H1 (cell line): ENCODE measurements at regions not wholly inside any gene's neighbourhood (a gene's known extent, or its start where the extent isn't known, plus 50 kb on each side); places are given as distances from the start of the nearest gene placed in this dataset.

Source experiments
- CTCF ChIA-PET: fragments of 300-600 bp; sonication (Branson Sonifier 250); formaldehyde crosslinking; loops from one replicate; lab custom pipeline; 2021; ENCODE audit not compliant: partially characterized antibody; lab: Charles Lee
- POLR2A ChIA-PET: fragments of 300-600 bp; sonication (Branson Sonifier 250); formaldehyde crosslinking; loops from one replicate; lab custom pipeline; 2021; ENCODE audit warnings: inconsistent platforms; ENCODE audit not compliant: partially characterized antibody; lab: Charles Lee
- DNase-seq, 2 experiments: peaks; one replicate each; pipeline versions ENCODE4 v3.0.0 to v3.0.0-alpha.2; 2010 to 2022; ENCODE audit warnings: low spot score in 2 of 2, low read depth in 1 of 2, mixed read lengths in 1 of 2
- FAIRE-seq: peaks from 2 replicates; lab custom pipeline; 2011; peaks lifted over from hg19 to GRCh38; lab: Jason Lieb, UNC
- H2AFZ ChIP-seq: 2 replicates; pipeline ENCODE4 v1.8.1; 2012; ENCODE audit warnings: low read length, inconsistent platforms
- H2AK5ac ChIP-seq: 2 replicates; pipeline ENCODE4 v1.6.1; 2013; ENCODE audit warnings: low read depth, low read length
- H2BK120ac ChIP-seq: replicated peaks from 2 replicates; pipeline ENCODE3; 2013; ENCODE audit warnings: low read depth, low read length, inconsistent platforms
- H2BK12ac ChIP-seq: 2 replicates; pipeline ENCODE4 v1.6.1; 2013; ENCODE audit warnings: low read depth, low read length
- H2BK15ac ChIP-seq: 2 replicates; pipeline ENCODE4 v1.6.1; 2013; ENCODE audit warnings: low read length
- H2BK20ac ChIP-seq: 2 replicates; pipeline ENCODE4 v1.6.1; 2013; ENCODE audit warnings: low read length
- H2BK5ac ChIP-seq: 2 replicates; pipeline ENCODE4 v1.6.1; 2013; ENCODE audit warnings: low read depth, low read length
- H3K14ac ChIP-seq: 2 replicates; pipeline ENCODE4 v1.6.1; 2013; ENCODE audit warnings: inconsistent platforms; ENCODE audit not compliant: insufficient read length
- H3K18ac ChIP-seq: 2 replicates; pipeline ENCODE4 v1.6.1; 2013; ENCODE audit warnings: low read length; ENCODE audit errors: extremely low read depth
- H3K23ac ChIP-seq: 2 replicates; pipeline ENCODE4 v1.6.1; 2013; ENCODE audit warnings: inconsistent platforms; ENCODE audit not compliant: insufficient read length
- H3K23me2 ChIP-seq: 2 replicates; pipeline ENCODE4 v1.6.1; 2013; ENCODE audit warnings: low read depth, low read length
- H3K27ac ChIP-seq: 2 replicates; pipeline ENCODE4 v1.6.1; 2011; ENCODE audit warnings: low read depth, low read length, inconsistent platforms
- H3K27me3 ChIP-seq, 4 experiments: replicated peaks in 1 of 4; 1 replicate in 1 of 4; 2 replicates in 3 of 4; pipeline versions ENCODE4 v1.6.1 to v1.8.1; 2011 to 2013; ENCODE audit warnings: low read length in 3 of 4, mild to moderate bottlenecking in 3 of 4, inconsistent platforms in 2 of 4, mixed read lengths in 2 of 4, moderate library complexity in 1 of 4; ENCODE audit not compliant: control insufficient read depth in 3 of 4, insufficient read depth in 3 of 4; ENCODE audit errors: extremely low read depth in 1 of 4
- H3K36me3 ChIP-seq, 4 experiments: 2 replicates each; pipeline versions ENCODE4 v1.6.1 to v1.8.1; 2011 to 2013; ENCODE audit warnings: mild to moderate bottlenecking in 4 of 4, low read length in 3 of 4, moderate library complexity in 2 of 4, control low read depth in 1 of 4, inconsistent platforms in 1 of 4; ENCODE audit not compliant: insufficient read depth in 4 of 4, control insufficient read depth in 2 of 4
- H3K4ac ChIP-seq: replicated peaks from 2 replicates; pipeline ENCODE3; 2013; ENCODE audit warnings: low read length, low read depth, mixed read lengths, inconsistent platforms; ENCODE audit not compliant: insufficient read length
- H3K4me1 ChIP-seq, 4 experiments: replicated peaks in 1 of 4; 1 replicate in 1 of 4; 2 replicates in 3 of 4; pipeline versions ENCODE4 v1.6.1 to v1.8.1; 2011 to 2013; ENCODE audit warnings: low read length in 3 of 4, inconsistent platforms in 2 of 4, mixed read lengths in 1 of 4; ENCODE audit not compliant: insufficient read depth in 4 of 4, control insufficient read depth in 3 of 4
- H3K4me2 ChIP-seq, 2 experiments: 2 replicates each; pipeline versions ENCODE4 v1.6.1 to v1.8.1; 2011 to 2013; ENCODE audit warnings: low read depth in 2 of 2, low read length in 2 of 2, control low read depth in 1 of 2, inconsistent platforms in 1 of 2, mild to moderate bottlenecking in 1 of 2; ENCODE audit not compliant: insufficient read depth in 1 of 2
- H3K4me3 ChIP-seq, 4 experiments: fragments of 200-600, 300-600 bp in 1 of 4; sonication (generic), shearing (Covaris generic), sonication (Bioruptor Twin) in 1 of 4; 2 replicates each; pipeline versions ENCODE4 v1.5.1 to v1.8.1; 2011 to 2016; ENCODE audit warnings: low read length in 4 of 4, low read depth in 3 of 4, control low read depth in 2 of 4, inconsistent platforms in 2 of 4, mild to moderate bottlenecking in 2 of 4, mixed read lengths in 1 of 4, moderate library complexity in 1 of 4; ENCODE audit not compliant: insufficient read depth in 2 of 4; ENCODE audit errors: extremely low read depth in 1 of 4
- H3K56ac ChIP-seq: replicated peaks from 2 replicates; pipeline ENCODE3; 2013; ENCODE audit warnings: low read depth, mild to moderate bottlenecking, mixed read lengths, low read length, inconsistent platforms; ENCODE audit not compliant: insufficient read length
- H3K79me1 ChIP-seq: 2 replicates; pipeline ENCODE4 v1.6.1; 2013; ENCODE audit warnings: low read depth, low read length, control low read depth
- H3K79me2 ChIP-seq, 2 experiments: 2 replicates each; pipeline versions ENCODE4 v1.6.1 to v1.8.1; 2012 to 2013; ENCODE audit warnings: low read length in 2 of 2, mild to moderate bottlenecking in 2 of 2, inconsistent platforms in 1 of 2; ENCODE audit not compliant: insufficient read depth in 2 of 2, control insufficient read depth in 1 of 2
- H3K9ac ChIP-seq, 4 experiments: replicated peaks in 1 of 4; 1 replicate in 1 of 4; 2 replicates in 3 of 4; pipeline versions ENCODE4 v1.6.1 to v1.8.1; 2011 to 2013; ENCODE audit warnings: low read depth in 3 of 4, low read length in 3 of 4, control low read depth in 2 of 4, mild to moderate bottlenecking in 2 of 4, moderate library complexity in 2 of 4, inconsistent platforms in 1 of 4; ENCODE audit errors: extremely low read depth in 1 of 4
- H3K9me3 ChIP-seq, 2 experiments: 2 replicates each; pipeline versions ENCODE4 v1.6.1 to v1.8.1; 2012 to 2013; ENCODE audit warnings: mild to moderate bottlenecking in 2 of 2, moderate library complexity in 2 of 2, control low read depth in 1 of 2, inconsistent platforms in 1 of 2, low read depth in 1 of 2, low read length in 1 of 2, mixed read lengths in 1 of 2; ENCODE audit not compliant: insufficient read depth in 2 of 2
- H4K20me1 ChIP-seq, 2 experiments: replicated peaks in 1 of 2; 2 replicates each; pipeline versions ENCODE3 to v1.8.1; 2011 to 2013; ENCODE audit warnings: inconsistent platforms in 2 of 2, low read length in 2 of 2, mild to moderate bottlenecking in 1 of 2; ENCODE audit not compliant: insufficient read depth in 2 of 2, control insufficient read depth in 1 of 2
- H4K5ac ChIP-seq: 2 replicates; pipeline ENCODE4 v1.6.1; 2013; ENCODE audit warnings: low read length, low read depth, mixed read lengths, inconsistent platforms; ENCODE audit not compliant: insufficient read length
- H4K8ac ChIP-seq: 2 replicates; pipeline ENCODE4 v1.8.0; 2013; ENCODE audit warnings: mild to moderate bottlenecking, moderate library complexity, low read length, inconsistent platforms; ENCODE audit not compliant: insufficient read depth; ENCODE audit errors: extremely low read depth
- H4K91ac ChIP-seq: replicated peaks from 2 replicates; pipeline ENCODE3; 2013; ENCODE audit warnings: low read length, mixed read lengths, inconsistent platforms; ENCODE audit not compliant: insufficient read length
- ASH2L ChIP-seq: fragments of 200-600, 300-600 bp; sonication (generic); IDR thresholded peaks from one replicate; pipeline ENCODE4 v1.7.1; 2017; ENCODE audit warnings: low read length
- BRCA1 ChIP-seq: IDR thresholded peaks from 2 replicates; pipeline ENCODE4 v1.6.1; 2012; ENCODE audit warnings: low read depth, low read length, improper control_type of control experiment
- CHD1 ChIP-seq: IDR thresholded peaks from 2 replicates; pipeline ENCODE4 v1.6.1; 2012; ENCODE audit warnings: low read depth, low read length, improper control_type of control experiment
- CREB1 ChIP-seq: IDR thresholded peaks from 2 replicates; pipeline ENCODE4 v1.6.1; 2012; ENCODE audit warnings: inconsistent platforms
- EGR1 ChIP-seq: IDR thresholded peaks from 2 replicates; pipeline ENCODE4 v1.6.1; 2011; ENCODE audit warnings: low read depth, low read length, borderline replicate concordance
- GTF2F1 ChIP-seq: IDR thresholded peaks from 2 replicates; pipeline ENCODE4 v1.6.1; 2012; ENCODE audit warnings: low read depth, low read length, improper control_type of control experiment, borderline replicate concordance
- NRF1 ChIP-seq: IDR thresholded peaks from 2 replicates; pipeline ENCODE4 v1.6.1; 2011; ENCODE audit warnings: mild to moderate bottlenecking, low read depth, low read length, improper control_type of control experiment
- POLR2AphosphoS5 ChIP-seq: IDR thresholded peaks from 2 replicates; pipeline ENCODE4 v1.6.1; 2011; ENCODE audit warnings: low read depth, low read length
- RBBP5 ChIP-seq: IDR thresholded peaks from 2 replicates; pipeline ENCODE4 v1.7.1; 2012; ENCODE audit warnings: low read depth, mild to moderate bottlenecking, inconsistent platforms, low read length, moderate library complexity, borderline replicate concordance
- RNF2 ChIP-seq: fragments of 200-900, 300-1000 bp; sonication (generic); IDR thresholded peaks from 2 replicates; pipeline ENCODE4 v1.7.1; 2016; ENCODE audit warnings: borderline replicate concordance, low read depth, mild to moderate bottlenecking, antibody characterized with exemption, low read length; ENCODE audit not compliant: poor library complexity, severe bottlenecking; ENCODE audit errors: missing control alignments
- SIX5 ChIP-seq: IDR thresholded peaks from 2 replicates; pipeline ENCODE4 v1.6.1; 2011; ENCODE audit warnings: mild to moderate bottlenecking, low read depth, low read length
- SP2 ChIP-seq: IDR thresholded peaks from 2 replicates; pipeline ENCODE4 v1.6.1; 2012; ENCODE audit warnings: mild to moderate bottlenecking, low read length, inconsistent platforms
- SP4 ChIP-seq: IDR thresholded peaks from 2 replicates; pipeline ENCODE4 v1.6.1; 2012; ENCODE audit warnings: low read length, inconsistent platforms
- WGBS, 2 experiments: shearing (Covaris generic) in 1 of 2; methylation state at CpG; one replicate each; pipeline versions ENCODE4 v1.1.6 to v1.1.7; 2013 to 2015; ENCODE audit warnings: low lambda C conversion rate in 2 of 2, mixed read lengths in 2 of 2, inconsistent platforms in 1 of 2, low coverage in 1 of 2, missing lambda C conversion rate in 1 of 2; ENCODE audit not compliant: insufficient replicate concordance in 2 of 2, insufficient coverage in 1 of 2, insufficient read length in 1 of 2; ENCODE audit errors: extremely low coverage in 1 of 2, missing lambda C conversion rate in 1 of 2; 5-methylcytosine and 5-hydroxymethylcytosine counted together
- TF ChIP-seq, protein P1 (sequence below): IDR thresholded peaks from 2 replicates; pipeline ENCODE4 v1.6.1; 2012; ENCODE audit warnings: low read length, inconsistent platforms

DNA sequence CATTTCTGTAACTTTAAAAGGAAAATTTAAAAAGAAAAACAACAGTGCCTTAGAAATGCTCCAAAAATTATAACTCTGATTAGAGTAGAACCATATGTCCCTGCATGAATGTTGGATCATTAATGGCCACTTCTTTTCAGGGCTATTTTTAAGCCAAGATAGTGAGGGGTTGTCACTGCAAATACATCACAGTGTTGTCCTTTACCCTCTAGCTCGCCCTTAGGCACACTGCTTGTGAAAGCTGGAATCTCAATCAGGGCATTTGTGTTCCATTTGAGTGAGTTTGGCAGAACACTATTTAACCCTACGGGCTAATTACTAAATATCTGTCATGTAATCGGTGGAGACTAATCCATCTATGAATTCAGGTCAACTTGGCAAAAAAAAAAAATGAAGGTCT lies 212.2 kb downstream of the NHLRC3 start:
- Histone ChIP-seq H2BK12ac (no peak overlapping the region), H2AK5ac (no peak overlapping the region), H4K5ac (no peak overlapping the region), H2BK20ac (no peak overlapping the region), H3K27me3 (no peaks in the 10 kb centered on the region), H2BK120ac (no peak overlapping the region), H4K91ac (no peak overlapping the region), H3K27ac (no peak overlapping the region), H3K23me2 (no peaks in the 10 kb centered on the region), H3K36me3 (no peaks in the 10 kb centered on the region), H3K79me2 (no peaks in the 10 kb centered on the region), H3K9ac (no peak overlapping the region), H3K14ac (no peak overlapping the region), H4K8ac (no peak overlapping the region), H4K20me1 (no peaks in the 10 kb centered on the region), H3K18ac (no peak overlapping the region), H3K4me1 (no peaks in the 10 kb centered on the region), H3K56ac (no peak overlapping the region), H2BK15ac (no peak overlapping the region), H3K9me3 (no peaks in the 10 kb centered on the region), H2AFZ (no peak overlapping the region), H3K4me3 (no peak overlapping the region), H3K23ac (no peak overlapping the region), H3K4me2 (no peak overlapping the region), H3K79me1 (no peaks in the 10 kb centered on the region), H2BK5ac (no peak overlapping the region), H3K4ac (no peak overlapping the region)
- FAIRE-seq (no peak), DNase-seq (no peak)
- POLR2A ChIA-PET = no interaction called here
- CTCF ChIA-PET = interaction anchor here (0.6 kb wide), 2 partner anchors 40 to 121 kb away, joined by 3 read pairs; no protein-coding TSS in a partner anchor
- WGBS, 2 experiments = 87% methylated on average over 3 of the region's 3 CpGs; no CpG with 5 or more reads in 1 of the 2 experiments
- TF ChIP-seq RNF2 = no peak
- no peak for TF ChIP-seq SP4
- no peak for TF ChIP-seq CREB1
- no peak for TF ChIP-seq ASH2L
- no peak for TF ChIP-seq GTF2F1
- TF ChIP-seq CHD1 = no peak
- TF ChIP-seq RBBP5 = no peak
- no peak for TF ChIP-seq NRF1
- no peak for TF ChIP-seq SP2
- TF ChIP-seq SIX5 = no peak
- no peak for TF ChIP-seq POLR2AphosphoS5
- no peak for TF ChIP-seq BRCA1
- no peak for TF ChIP-seq EGR1
- TF ChIP-seq, protein P1, sequence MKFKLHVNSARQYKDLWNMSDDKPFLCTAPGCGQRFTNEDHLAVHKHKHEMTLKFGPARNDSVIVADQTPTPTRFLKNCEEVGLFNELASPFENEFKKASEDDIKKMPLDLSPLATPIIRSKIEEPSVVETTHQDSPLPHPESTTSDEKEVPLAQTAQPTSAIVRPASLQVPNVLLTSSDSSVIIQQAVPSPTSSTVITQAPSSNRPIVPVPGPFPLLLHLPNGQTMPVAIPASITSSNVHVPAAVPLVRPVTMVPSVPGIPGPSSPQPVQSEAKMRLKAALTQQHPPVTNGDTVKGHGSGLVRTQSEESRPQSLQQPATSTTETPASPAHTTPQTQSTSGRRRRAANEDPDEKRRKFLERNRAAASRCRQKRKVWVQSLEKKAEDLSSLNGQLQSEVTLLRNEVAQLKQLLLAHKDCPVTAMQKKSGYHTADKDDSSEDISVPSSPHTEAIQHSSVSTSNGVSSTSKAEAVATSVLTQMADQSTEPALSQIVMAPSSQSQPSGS = no peak
